Naive thymus-derived CD8-positive, alpha-beta T cell (primary cell): ENCODE measurements at regions not wholly inside any gene's neighbourhood (a gene's known extent, or its start where the extent isn't known, plus 50 kb on each side); places are given as distances from the start of the nearest gene placed in this dataset.

ENCODE experiments used
- ATAC-seq, 2 donors: fragments of 150-1000 bp; cut with Tn5 transposase in 1 of 2; sonication (Bioruptor Pico), chemical (Tn5 transposase) in 1 of 2; 1 replicate in 1 of 2; 2 replicates in 1 of 2; pipeline ENCODE4 v1.10.0; 2021; ENCODE audit warnings: mild to moderate bottlenecking in 2 of 2, moderate library complexity in 2 of 2
- POLR2A ChIA-PET: fragments of 350-600 bp; sonication (Branson Sonifier 250); formaldehyde crosslinking; loops from one replicate; lab custom pipeline; 2021; ENCODE audit warnings: antibody characterized with exemption; lab: Charles Lee
- DNase-seq, 10 donors: peaks; one replicate each; pipeline versions ENCODE4 v3.0.0 to v3.0.0-alpha.2; 2020 to 2022
- H3K27ac Mint-ChIP-seq, 10 donors: one replicate each; pipeline ENCODE4 v1.8.0; 2020 to 2022; ENCODE audit warnings: mild to moderate bottlenecking in 10 of 10, mixed read lengths in 10 of 10, moderate library complexity in 4 of 10, inconsistent platforms in 1 of 10
- H3K27me3 Mint-ChIP-seq, 5 donors: one replicate each; pipeline ENCODE4 v1.8.0; 2021 to 2022; ENCODE audit warnings: mixed read lengths in 5 of 5
- H3K36me3 Mint-ChIP-seq, 3 donors: one replicate each; pipeline ENCODE4 v1.8.0; 2020 to 2022; ENCODE audit warnings: mixed read lengths in 3 of 3, mild to moderate bottlenecking in 2 of 3, inconsistent platforms in 1 of 3
- H3K4me1 Mint-ChIP-seq, 4 donors: one replicate each; pipeline ENCODE4 v1.8.0; 2021 to 2022; ENCODE audit warnings: mixed read lengths in 4 of 4
- H3K4me3 Mint-ChIP-seq, 10 donors: one replicate each; pipeline ENCODE4 v1.8.0; 2020 to 2022; ENCODE audit warnings: mild to moderate bottlenecking in 10 of 10, mixed read lengths in 10 of 10, moderate library complexity in 6 of 10, inconsistent platforms in 1 of 10
- H3K9me3 Mint-ChIP-seq, 9 donors: one replicate each; pipeline ENCODE4 v1.8.0; 2020 to 2022; ENCODE audit warnings: mixed read lengths in 9 of 9, mild to moderate bottlenecking in 3 of 9, inconsistent platforms in 1 of 9, moderate library complexity in 1 of 9

DNA sequence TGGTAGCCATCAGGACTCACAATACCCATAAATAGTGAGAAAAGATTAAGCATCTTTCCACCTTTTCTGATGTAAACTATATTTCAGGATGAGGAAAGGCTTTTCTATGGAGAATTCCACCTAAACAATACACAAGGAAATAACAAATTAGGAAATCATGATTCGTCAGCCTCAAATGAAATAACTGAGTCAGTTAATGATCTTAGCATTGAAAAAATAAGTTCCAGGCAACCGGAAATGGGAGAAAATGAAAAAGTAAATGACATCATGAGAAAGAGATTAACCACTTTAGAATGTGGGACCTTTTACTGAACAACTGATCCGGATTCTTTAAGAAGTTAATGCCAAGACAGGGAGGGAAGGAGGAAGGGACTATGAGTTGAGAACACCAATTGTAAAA lies 742.3 kb downstream of the TNS3 start:
- Mint-ChIP-seq H3K4me3 (no peak overlapping the region), H3K36me3 (no peaks in the 10 kb centered on the region), H3K4me1 (no peaks in the 10 kb centered on the region), H3K9me3 (peaks cover 0 to 5% (median 3%) of the 10 kb centered on the region in 9 donors), H3K27ac (no peak overlapping the region), H3K27me3 (no peaks in the 10 kb centered on the region)
- POLR2A ChIA-PET: no interaction called here
- no peak for ATAC-seq
- no peak for DNase-seq

DNA sequence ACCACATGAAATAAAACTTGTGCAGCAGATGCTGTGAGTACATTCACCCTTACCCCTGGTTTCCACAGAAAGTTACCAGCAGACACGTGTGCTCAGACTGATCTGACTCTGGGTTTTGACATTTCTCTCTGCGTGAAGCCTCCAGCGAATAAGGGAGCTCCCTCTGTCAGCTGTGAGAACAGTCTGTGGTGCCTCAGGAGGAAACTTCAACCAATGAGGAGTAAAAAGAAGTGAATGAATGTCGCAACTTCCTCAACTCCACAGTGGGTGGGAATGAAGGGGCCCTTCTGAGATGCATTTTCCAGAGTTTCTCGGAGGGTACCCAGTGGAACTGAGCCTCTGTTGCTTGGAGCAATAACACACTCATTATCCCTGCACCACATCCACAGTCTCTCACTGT lies 743.4 kb downstream of the TNS3 start:
- Mint-ChIP-seq H3K27me3 (no peaks in the 10 kb centered on the region), H3K27ac (no peak overlapping the region), H3K9me3 (peaks cover 0 to 7% (median 3%) of the 10 kb centered on the region in 9 donors), H3K4me3 (no peak overlapping the region), H3K4me1 (no peaks in the 10 kb centered on the region), H3K36me3 (no peaks in the 10 kb centered on the region)
- POLR2A ChIA-PET: no interaction called here
- ATAC-seq (no peak), DNase-seq (no peak)

DNA sequence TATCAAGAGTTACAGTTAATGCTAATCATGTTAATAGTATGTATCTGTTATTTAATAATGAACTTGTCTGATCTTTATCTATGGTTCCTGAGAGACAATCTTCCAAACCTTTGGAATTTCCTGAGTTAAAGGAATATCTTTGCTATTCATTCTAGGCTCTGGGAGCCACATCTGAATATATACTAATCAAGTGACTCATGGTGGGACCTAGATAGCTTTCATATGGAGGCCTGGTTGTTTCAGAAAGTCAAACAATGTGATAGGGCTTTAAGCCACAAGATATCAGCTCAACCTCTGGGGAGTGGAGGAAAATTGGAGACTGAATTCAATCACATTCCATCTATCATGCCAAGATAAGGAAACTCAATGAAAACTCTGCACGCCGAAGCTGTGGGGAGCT lies 746.4 kb downstream of the TNS3 start:
- Mint-ChIP-seq H3K27ac (no peak overlapping the region), H3K4me3 (no peak overlapping the region), H3K27me3 (no peaks in the 10 kb centered on the region), H3K36me3 (no peaks in the 10 kb centered on the region), H3K4me1 (no peaks in the 10 kb centered on the region), H3K9me3 (peaks cover 0 to 11% (median 3%) of the 10 kb centered on the region in 9 donors)
- POLR2A ChIA-PET: no interaction called here
- DNase-seq: no peak
- ATAC-seq: no peak

DNA sequence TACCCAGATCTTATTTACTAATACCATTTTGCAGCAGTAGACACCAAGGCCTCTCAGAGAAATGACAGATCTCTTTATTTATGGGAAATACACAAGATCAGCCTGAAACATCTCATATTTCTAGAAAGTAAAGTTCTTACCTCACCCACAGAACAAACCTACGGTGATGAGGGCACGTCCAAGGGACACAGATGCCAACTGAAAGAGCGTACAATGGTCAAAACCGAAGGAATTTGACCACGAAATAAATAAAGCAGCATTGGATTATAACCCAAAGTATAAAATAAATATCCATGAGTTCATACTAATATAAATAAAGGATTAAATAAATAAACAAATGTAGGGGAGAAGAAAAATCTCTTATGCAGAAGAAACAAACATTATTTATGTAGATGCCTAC lies 747.0 kb downstream of the TNS3 start:
- no peak overlapping the region for H3K4me3 Mint-ChIP-seq
- no peak for DNase-seq
- H3K4me1 Mint-ChIP-seq: no peaks in the 10 kb centered on the region
- H3K9me3 Mint-ChIP-seq: peaks cover under 1 to 12% (median 5%) of the 10 kb centered on the region in 9 donors
- H3K27me3 Mint-ChIP-seq: no peaks in the 10 kb centered on the region
- ATAC-seq: no peak
- POLR2A ChIA-PET: no interaction called here
- H3K27ac Mint-ChIP-seq: no peak overlapping the region
- no peaks in the 10 kb centered on the region for H3K36me3 Mint-ChIP-seq

DNA sequence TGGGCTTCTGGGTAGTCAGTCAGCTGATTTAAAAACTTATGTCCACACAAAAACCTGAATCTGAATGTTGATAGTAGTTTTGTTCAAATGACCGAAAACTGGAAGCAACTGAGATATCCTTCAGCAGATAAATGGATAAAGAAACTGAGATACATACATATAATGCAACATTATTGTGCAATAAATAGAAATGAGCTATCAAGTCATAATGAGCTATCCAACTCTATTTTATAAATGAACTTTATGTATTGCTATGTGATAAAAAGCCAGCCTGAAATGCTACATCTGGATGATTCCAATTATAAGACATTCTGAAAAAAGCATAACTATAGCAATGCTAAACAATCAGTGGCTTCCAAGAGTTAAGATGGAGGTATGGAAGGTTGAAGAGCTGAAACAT lies 748.7 kb downstream of the TNS3 start:
- Mint-ChIP-seq H3K27me3 (no peaks in the 10 kb centered on the region), H3K4me1 (no peaks in the 10 kb centered on the region), H3K4me3 (no peak overlapping the region), H3K9me3 (peaks cover 3 to 22% (median 9%) of the 10 kb centered on the region in 9 donors), H3K27ac (no peak overlapping the region), H3K36me3 (no peaks in the 10 kb centered on the region)
- ATAC-seq (no peak), DNase-seq (no peak)
- POLR2A ChIA-PET: no interaction called here

DNA sequence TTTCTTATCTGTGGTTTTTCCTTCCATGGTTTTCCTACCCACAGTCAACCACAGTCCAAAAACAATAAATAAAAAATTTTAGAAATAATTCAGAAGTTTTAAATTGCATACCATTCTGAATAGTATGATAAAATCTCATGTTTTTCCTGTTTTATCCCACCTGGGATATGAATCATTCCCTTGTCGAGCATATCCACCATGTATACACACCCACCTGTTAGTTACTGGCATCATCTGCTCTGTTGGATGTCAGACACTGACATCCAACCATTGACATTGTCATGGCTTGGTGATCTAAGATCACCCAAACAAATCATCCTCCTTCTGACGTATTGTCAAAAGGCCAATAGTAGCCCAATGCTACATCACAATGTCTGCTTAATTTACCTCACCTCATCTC lies 749.8 kb downstream of the TNS3 start:
- no peak for ATAC-seq

DNA sequence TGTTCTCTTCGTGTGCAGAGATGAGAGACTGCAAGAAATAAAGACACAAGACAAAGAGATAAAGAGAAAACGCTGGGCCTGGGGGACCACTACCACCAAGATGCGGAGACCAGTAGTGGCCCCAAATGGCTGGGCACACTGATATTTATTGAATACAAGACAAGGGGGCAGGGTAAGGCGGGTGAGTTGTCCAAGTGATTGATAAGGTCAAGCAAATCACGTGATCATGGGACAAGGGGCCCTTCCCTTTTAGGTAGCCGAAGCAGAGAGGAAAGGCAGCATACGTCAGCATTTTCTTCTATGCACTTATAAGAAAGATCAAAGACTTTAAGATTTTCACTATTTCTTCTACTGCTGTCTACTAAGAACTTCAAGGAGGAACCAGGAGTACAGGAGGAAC lies 762.1 kb downstream of the TNS3 start:
- Mint-ChIP-seq H3K27ac (no peak overlapping the region), H3K36me3 (peaks cover 0 to 5% (median 0%) of the 10 kb centered on the region in 3 donors), H3K4me3 (no peak overlapping the region), H3K4me1 (no peaks in the 10 kb centered on the region), H3K9me3 (peaks cover 0 to 31% (median 10%) of the 10 kb centered on the region in 9 donors), H3K27me3 (no peaks in the 10 kb centered on the region)
- ATAC-seq: no peak
- POLR2A ChIA-PET: no interaction called here
- no peak for DNase-seq

More for the DNA sequence above, 749.8 kb downstream of the TNS3 start:
- no peak overlapping the region for H3K27ac Mint-ChIP-seq
- POLR2A ChIA-PET: no interaction called here
- peaks cover 7 to 29% (median 10%) of the 10 kb centered on the region in 9 donors for H3K9me3 Mint-ChIP-seq
- H3K27me3 Mint-ChIP-seq: no peaks in the 10 kb centered on the region
- H3K36me3 Mint-ChIP-seq: no peaks in the 10 kb centered on the region
- H3K4me1 Mint-ChIP-seq: no peaks in the 10 kb centered on the region
- no peak for DNase-seq
- H3K4me3 Mint-ChIP-seq: no peak overlapping the region

DNA sequence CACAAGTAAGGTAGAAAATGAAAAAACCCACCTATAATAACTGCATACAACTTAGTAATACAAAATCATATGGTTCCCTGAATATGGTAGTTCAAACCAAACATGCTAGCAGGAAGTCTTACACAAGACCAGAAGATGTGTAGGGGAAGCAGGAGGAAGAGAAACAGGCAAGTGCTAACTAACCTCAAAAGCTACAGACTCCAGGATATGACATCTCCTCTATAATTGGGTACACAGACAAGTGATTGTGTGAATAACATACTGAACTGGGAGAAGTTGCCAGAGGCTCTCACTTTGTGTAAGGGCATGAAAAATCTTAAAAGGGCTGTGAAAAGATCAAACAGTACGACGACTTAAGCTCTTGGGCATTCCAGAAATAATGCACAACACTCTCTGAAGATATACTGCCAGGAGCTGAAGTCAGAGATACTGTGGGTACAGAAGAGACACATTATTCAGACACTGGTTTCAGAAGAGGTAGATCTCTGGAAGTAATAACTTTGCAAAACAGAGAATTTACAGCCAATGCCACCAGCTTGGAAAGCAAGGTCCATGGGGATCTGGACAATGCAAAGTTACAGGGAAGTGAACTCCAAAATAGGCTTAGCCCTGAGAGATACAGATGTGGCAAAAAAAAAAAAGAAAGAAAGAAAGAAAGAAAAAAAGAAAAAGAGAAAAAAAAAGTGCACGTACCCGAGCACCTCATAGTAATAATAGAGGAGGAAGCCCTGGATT lies 767.2 kb downstream of the TNS3 start:
- peaks cover 0 to 3% (median 0%) of the 10 kb centered on the region in 3 donors for H3K36me3 Mint-ChIP-seq
- no peak for DNase-seq
- ATAC-seq: no peak
- H3K4me1 Mint-ChIP-seq: no peaks in the 10 kb centered on the region
- POLR2A ChIA-PET: no interaction called here
- H3K27me3 Mint-ChIP-seq: no peaks in the 10 kb centered on the region
- no peak overlapping the region for H3K4me3 Mint-ChIP-seq
- no peak overlapping the region for H3K27ac Mint-ChIP-seq
- H3K9me3 Mint-ChIP-seq: peaks cover 0 to 20% (median 9%) of the 10 kb centered on the region in 9 donors

DNA sequence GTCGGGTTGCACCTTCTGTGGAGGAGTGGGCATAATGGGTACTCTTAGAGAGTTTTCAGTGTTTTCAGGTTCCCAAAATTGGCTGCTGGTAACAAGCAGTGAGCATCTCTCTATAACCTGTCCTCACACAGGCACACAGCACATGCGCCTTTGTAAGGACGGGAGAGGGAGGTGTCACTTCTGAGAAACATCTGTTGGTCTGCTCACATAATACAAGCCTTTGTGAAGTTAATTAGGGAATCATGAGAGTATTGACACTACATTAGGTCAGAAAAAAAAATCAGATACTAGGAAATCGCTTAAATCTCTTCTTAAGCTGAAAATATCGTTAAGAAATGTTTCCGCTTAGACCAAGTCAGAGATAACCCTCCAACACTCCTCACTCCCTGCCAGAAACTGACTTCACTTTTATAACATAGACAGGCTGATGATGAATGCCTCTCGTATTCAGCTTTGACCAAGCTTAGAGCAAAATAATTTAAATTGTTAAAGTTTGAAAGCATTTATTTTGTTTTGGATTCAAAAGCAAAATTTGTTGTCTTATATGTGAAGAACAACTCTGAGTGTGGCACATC lies 769.7 kb downstream of the TNS3 start:
- Mint-ChIP-seq H3K4me3 (no peak overlapping the region), H3K4me1 (no peaks in the 10 kb centered on the region), H3K27me3 (no peaks in the 10 kb centered on the region), H3K9me3 (peaks cover 0 to 20% (median 5%) of the 10 kb centered on the region in 9 donors), H3K27ac (no peak overlapping the region), H3K36me3 (peaks cover 0 to 4% (median 0%) of the 10 kb centered on the region in 3 donors)
- ATAC-seq (no peak), DNase-seq (no peak)
- POLR2A ChIA-PET: no interaction called here

DNA sequence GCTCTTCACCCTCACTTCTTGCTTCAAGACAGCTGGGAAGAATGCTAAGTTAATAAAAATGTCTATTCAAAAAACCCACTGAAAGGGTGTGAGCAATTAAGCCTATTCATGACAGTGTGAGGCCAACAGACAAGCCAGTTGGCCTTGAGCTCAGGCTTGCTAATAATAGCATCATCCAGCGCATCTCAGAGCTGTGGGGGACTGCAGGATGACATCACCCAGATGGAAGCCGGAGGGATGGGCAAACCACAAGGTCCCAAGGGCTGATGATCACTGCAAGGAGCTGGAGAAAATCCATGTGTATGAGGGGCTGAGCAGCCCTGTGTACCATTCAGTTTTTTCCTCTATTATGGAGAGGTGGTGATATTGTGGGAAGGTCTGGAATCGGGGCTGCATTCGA lies 770.4 kb downstream of the TNS3 start:
- Mint-ChIP-seq H3K4me3 (no peak overlapping the region), H3K4me1 (no peaks in the 10 kb centered on the region), H3K27ac (no peak overlapping the region), H3K9me3 (peaks cover 0 to 19% (median 5%) of the 10 kb centered on the region in 9 donors), H3K27me3 (no peaks in the 10 kb centered on the region), H3K36me3 (peaks cover 0 to 4% (median 0%) of the 10 kb centered on the region in 3 donors)
- no peak for DNase-seq
- ATAC-seq: no peak
- POLR2A ChIA-PET: no interaction called here

DNA sequence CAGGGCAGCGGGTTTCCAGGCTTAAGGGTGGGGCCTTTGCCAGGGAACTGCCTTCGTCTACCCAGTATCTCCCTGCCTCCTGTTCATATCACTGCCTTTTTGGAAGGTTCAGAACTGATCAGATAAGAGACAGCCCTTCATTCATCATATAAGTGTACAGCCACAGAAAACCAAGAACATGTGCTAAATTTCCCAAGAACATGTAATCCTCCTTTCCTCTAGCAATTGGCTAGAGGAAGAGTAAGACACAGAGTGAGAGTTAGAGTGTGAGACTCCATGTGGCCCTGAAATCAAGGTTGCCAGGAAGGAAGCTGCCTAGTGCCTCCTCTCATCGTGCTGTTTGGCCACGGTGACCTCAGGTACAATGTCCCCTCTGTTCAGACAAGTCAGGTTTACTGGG lies 770.9 kb downstream of the TNS3 start:
- no peaks in the 10 kb centered on the region for H3K27me3 Mint-ChIP-seq
- no peak overlapping the region for H3K4me3 Mint-ChIP-seq
- no peak for DNase-seq
- POLR2A ChIA-PET: no interaction called here
- H3K9me3 Mint-ChIP-seq: peaks cover 0 to 19% (median 5%) of the 10 kb centered on the region in 9 donors
- H3K4me1 Mint-ChIP-seq: no peaks in the 10 kb centered on the region
- peaks cover 0 to 4% (median 0%) of the 10 kb centered on the region in 3 donors for H3K36me3 Mint-ChIP-seq
- ATAC-seq: no peak
- H3K27ac Mint-ChIP-seq: no peak overlapping the region

DNA sequence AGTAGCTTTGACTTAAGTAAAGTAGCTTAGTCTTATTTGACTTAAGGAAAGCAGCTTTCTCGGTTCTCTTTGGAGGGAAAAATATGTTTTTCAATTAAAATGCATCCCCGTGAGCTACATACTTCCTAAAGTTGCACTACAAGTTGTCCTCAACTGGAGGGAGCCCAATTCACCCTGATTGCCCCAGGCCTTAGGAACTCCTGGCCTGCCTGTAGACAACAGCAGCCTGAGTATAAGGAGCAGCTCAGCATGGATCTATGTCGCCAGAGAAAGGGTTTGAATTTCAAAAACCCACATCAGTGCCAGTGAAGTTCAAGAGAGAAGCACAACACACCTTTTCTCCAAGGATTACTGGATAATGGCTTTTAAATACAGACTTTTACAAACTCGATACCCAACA lies 772.0 kb downstream of the TNS3 start:
- H3K9me3 Mint-ChIP-seq: peaks cover 0 to 20% (median 5%) of the 10 kb centered on the region in 9 donors
- no peaks in the 10 kb centered on the region for H3K4me1 Mint-ChIP-seq
- POLR2A ChIA-PET: no interaction called here
- no peaks in the 10 kb centered on the region for H3K27me3 Mint-ChIP-seq
- H3K4me3 Mint-ChIP-seq: no peak overlapping the region
- ATAC-seq (no peak), DNase-seq (no peak)
- H3K36me3 Mint-ChIP-seq: peaks cover 0 to 6% (median 0%) of the 10 kb centered on the region in 3 donors
- H3K27ac Mint-ChIP-seq: no peak overlapping the region

DNA sequence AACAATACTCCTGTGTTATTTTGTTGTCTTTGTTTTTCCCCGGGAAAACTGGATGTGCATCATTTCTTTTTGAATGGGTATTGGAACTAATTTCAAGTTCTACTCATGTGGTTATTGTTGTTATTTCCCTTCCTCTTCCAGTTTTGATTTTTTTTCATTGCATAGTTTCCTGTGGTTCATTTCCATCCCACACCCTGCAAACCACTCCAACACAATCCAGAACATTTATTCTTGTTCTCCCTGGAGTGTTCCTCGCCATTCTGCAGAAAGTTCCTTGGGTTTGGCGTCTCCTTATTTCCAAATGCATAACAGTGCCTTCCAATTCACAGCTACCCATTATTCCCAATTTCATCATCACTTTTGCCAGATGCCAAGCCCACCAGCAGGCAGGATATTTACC lies 775.1 kb downstream of the TNS3 start:
- POLR2A ChIA-PET: no interaction called here
- ATAC-seq: no peak
- no peak overlapping the region for H3K4me3 Mint-ChIP-seq
- H3K4me1 Mint-ChIP-seq: no peaks in the 10 kb centered on the region
- H3K27ac Mint-ChIP-seq: no peak overlapping the region
- no peak for DNase-seq
- peaks cover 0 to 37% (median 11%) of the 10 kb centered on the region in 9 donors for H3K9me3 Mint-ChIP-seq
- H3K27me3 Mint-ChIP-seq: no peaks in the 10 kb centered on the region
- H3K36me3 Mint-ChIP-seq: peaks cover 0 to 8% (median 0%) of the 10 kb centered on the region in 3 donors
